ENCODE measurements at regions not wholly inside any gene's neighbourhood (a gene's known extent, or its start where the extent isn't known, plus 50 kb on each side); places are given as distances from the start of the nearest gene placed in this dataset.
"Not testable (repeated sequence)": the region's sequence is repeated elsewhere in the genome, so short reads cannot be mapped to it uniquely, and the experiment has no call there.

- no peak for DNase-seq (ENCODE audit: low read depth)
These were observed 292.6 kb upstream of the PTCHD4 start for GRCh38 chr6:48403587-48403986.

- no peak for DNase-seq (ENCODE audit: low read depth)
These were observed 290.0 kb upstream of the PTCHD4 start for GRCh38 chr6:48401016-48401415.

GRCh38 chr6:48397887-48398286, 286.9 kb upstream of the PTCHD4 start:
- DNase-seq (ENCODE audit: low read depth), result no peak

- no peak for DNase-seq (ENCODE audit: low read depth)
These were observed 278.4 kb upstream of the PTCHD4 start for GRCh38 chr6:48389146-48390043.

GRCh38 chr6:48388044-48388443, 277.0 kb upstream of the PTCHD4 start:
- no peak for DNase-seq (ENCODE audit: low read depth)

- no peak for DNase-seq (ENCODE audit: low read depth)
These were observed 267.9 kb upstream of the PTCHD4 start for GRCh38 chr6:48378884-48379407.

- DNase-seq (ENCODE audit: low read depth), result no peak
These were observed 266.1 kb upstream of the PTCHD4 start for GRCh38 chr6:48377115-48377514.

- not testable (repeated sequence) for DNase-seq (ENCODE audit: low read depth)
These were observed 260.2 kb upstream of the PTCHD4 start for GRCh38 chr6:48371226-48371625.

- DNase-seq (ENCODE audit: low read depth), result no peak
These were observed 258.1 kb upstream of the PTCHD4 start for GRCh38 chr6:48369100-48369499.

- no peak for DNase-seq (ENCODE audit: low read depth)
These were observed 214.7 kb upstream of the PTCHD4 start for GRCh38 chr6:48325701-48326100.

- peak; percentile 2 for DNase-seq (ENCODE audit: low read depth)
These were observed 207.7 kb upstream of the PTCHD4 start for GRCh38 chr6:48318670-48319069.

GRCh38 chr6:48315915-48316314, 204.9 kb upstream of the PTCHD4 start:
- DNase-seq (ENCODE audit: low read depth), result no peak

- DNase-seq (ENCODE audit: low read depth), result no peak
These were observed 204.2 kb upstream of the PTCHD4 start for GRCh38 chr6:48315051-48315719.

GRCh38 chr6:48311301-48311700, 200.3 kb upstream of the PTCHD4 start:
- DNase-seq (ENCODE audit: low read depth), result no peak

GRCh38 chr6:48307573-48307972, 196.6 kb upstream of the PTCHD4 start:
- DNase-seq (ENCODE audit: low read depth), result no peak

GRCh38 chr6:48290595-48290994, 179.6 kb upstream of the PTCHD4 start:
- DNase-seq (ENCODE audit: low read depth), result no peak

GRCh38 chr6:48289841-48290240, 178.8 kb upstream of the PTCHD4 start:
- DNase-seq (ENCODE audit: low read depth), result no peak

GRCh38 chr6:48281217-48281616, 170.2 kb upstream of the PTCHD4 start:
- DNase-seq (ENCODE audit: low read depth), result no peak

GRCh38 chr6:48280035-48280620, 169.1 kb upstream of the PTCHD4 start:
- no peak for DNase-seq (ENCODE audit: low read depth)

- DNase-seq (ENCODE audit: low read depth), result no peak
These were observed 167.3 kb upstream of the PTCHD4 start for GRCh38 chr6:48278261-48278660.

- no peak for DNase-seq (ENCODE audit: low read depth)
These were observed 161.5 kb upstream of the PTCHD4 start for GRCh38 chr6:48272518-48272917.

GRCh38 chr6:48255094-48255493, 144.1 kb upstream of the PTCHD4 start:
- no peak for DNase-seq (ENCODE audit: low read depth)

GRCh38 chr6:48249071-48249470, 138.1 kb upstream of the PTCHD4 start:
- no peak for DNase-seq (ENCODE audit: low read depth)
